ENCODE measurements at regions not wholly inside any gene's neighbourhood (a gene's known extent, or its start where the extent isn't known, plus 50 kb on each side); places are given as distances from the start of the nearest gene placed in this dataset.

DNA sequence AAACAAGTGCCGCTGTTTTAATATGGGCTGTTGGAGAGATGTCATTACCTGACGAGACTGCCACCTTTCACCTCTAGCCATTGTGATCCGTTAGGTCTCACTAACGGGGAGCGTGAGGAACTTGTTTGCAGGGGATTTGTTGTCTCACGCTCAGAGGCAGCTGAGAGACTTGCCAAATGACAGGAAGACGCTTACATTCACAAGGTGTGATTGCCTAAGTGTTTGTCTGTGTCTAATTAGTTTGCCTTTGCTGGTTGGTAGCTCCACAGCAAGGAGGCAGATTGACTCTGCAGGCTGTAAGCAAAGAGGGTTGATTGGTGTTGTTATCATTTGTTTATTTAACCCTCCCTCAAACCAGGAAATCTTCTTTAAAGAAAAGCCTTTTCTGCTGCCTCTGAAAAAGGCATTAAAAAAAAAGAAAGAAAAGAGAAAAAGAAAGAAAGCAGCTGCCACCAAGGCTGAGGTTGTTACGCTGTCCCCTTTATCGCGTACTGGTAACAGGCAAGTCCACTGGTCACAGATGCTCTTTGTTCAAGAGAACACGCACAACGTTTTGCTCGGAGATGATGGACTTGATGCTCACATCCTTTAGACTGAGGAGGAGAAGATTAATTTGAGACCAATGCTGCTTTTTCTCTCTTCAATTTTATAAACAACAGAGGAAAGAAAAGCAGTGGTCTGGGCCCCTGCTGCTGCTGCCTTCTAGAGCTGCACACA is 203.9 kb downstream of the ZNF326 start:
- TF ChIP-seq CTCF (IDR thresholded peaks at IDR 0.05) = no peak

GRCh38 chr1:90193116-90193515 is 198.2 kb downstream of the ZNF326 start:
- no peak for TF ChIP-seq CTCF (IDR thresholded peaks at IDR 0.05)

- TF ChIP-seq CTCF (IDR thresholded peaks at IDR 0.05) = no peak
These were observed 197.5 kb downstream of the ZNF326 start for GRCh38 chr1:90192408-90192807.

GRCh38 chr1:90190523-90190922 is 195.6 kb downstream of the ZNF326 start:
- TF ChIP-seq CTCF (IDR thresholded peaks at IDR 0.05) = no peak

- TF ChIP-seq CTCF (IDR thresholded peaks at IDR 0.05) = no peak
These were observed 195.0 kb downstream of the ZNF326 start for GRCh38 chr1:90189889-90190288.

DNA sequence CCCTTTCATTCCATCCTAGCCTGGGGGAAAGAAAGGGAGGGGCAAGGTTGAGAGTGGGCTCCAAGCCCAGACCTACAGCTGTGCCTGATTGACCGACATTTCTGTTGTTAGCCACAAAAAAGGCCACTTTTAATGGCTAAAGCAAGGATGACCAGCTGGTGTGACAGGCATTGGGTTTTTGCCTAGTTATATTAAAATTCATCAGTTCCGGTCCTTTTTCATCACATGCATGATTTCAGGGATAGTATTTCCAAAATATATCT is 192.3 kb downstream of the ZNF326 start:
- TF ChIP-seq CTCF (IDR thresholded peaks at IDR 0.05) = no peak

- TF ChIP-seq CTCF (IDR thresholded peaks at IDR 0.05) = no peak
These were observed 191.8 kb downstream of the ZNF326 start for GRCh38 chr1:90186506-90187322.
